Choroid plexus epithelial cell (primary cell): ENCODE measurements at regions not wholly inside any gene's neighbourhood (a gene's known extent, or its start where the extent isn't known, plus 50 kb on each side); places are given as distances from the start of the nearest gene placed in this dataset.
A peak's percentile ranks its signal among the peaks of the same experiment; 100 is the strongest.

Experiments
- DNase-seq: peaks from one replicate; pipeline ENCODE4 v3.0.0-alpha.2; 2010; ENCODE audit warnings: low read depth
- H3K4me3 ChIP-seq: 2 replicates; pipeline ENCODE4 v1.5.1; 2011; ENCODE audit warnings: low read depth, mild to moderate bottlenecking, control low read depth, low read length, moderate library complexity
- CTCF ChIP-seq: conservative IDR thresholded peaks from 2 replicates; pipeline ENCODE4 v1.5.1; 2011; ENCODE audit warnings: low read depth, mild to moderate bottlenecking, control low read depth, inconsistent platforms, low read length, moderate library complexity

GRCh38 chr5:149435660-149436059 lies 56.6 kb upstream of the IL17B start:
- DNase-seq = no peak
- TF ChIP-seq CTCF = no peak
- no peak overlapping the region for H3K4me3 ChIP-seq

- TF ChIP-seq CTCF = no peak
- no peak for DNase-seq
- H3K4me3 ChIP-seq = no peak overlapping the region
Measured at GRCh38 chr5:149435015-149435376, 55.9 kb upstream of the IL17B start.

- DNase-seq = peak; percentile 78
- TF ChIP-seq CTCF = peak; percentile 91
- no peak overlapping the region for H3K4me3 ChIP-seq
Measured at GRCh38 chr5:149434162-149435014, 55.3 kb upstream of the IL17B start.

- TF ChIP-seq CTCF = no peak
- DNase-seq = no peak
- no peak overlapping the region for H3K4me3 ChIP-seq
Measured at GRCh38 chr5:149433524-149434131, 54.5 kb upstream of the IL17B start.

GRCh38 chr5:149432911-149433401 lies 53.9 kb upstream of the IL17B start:
- DNase-seq = no peak

GRCh38 chr5:149432376-149432775 lies 53.3 kb upstream of the IL17B start:
- TF ChIP-seq CTCF = no peak

More at GRCh38 chr5:149432911-149433401, 53.9 kb upstream of the IL17B start:
- no peak overlapping the region for H3K4me3 ChIP-seq
- TF ChIP-seq CTCF = no peak

More at GRCh38 chr5:149432376-149432775, 53.3 kb upstream of the IL17B start:
- DNase-seq = no peak
- H3K4me3 ChIP-seq = no peak overlapping the region
